GM10248 (cell line): ENCODE measurements at regions not wholly inside any gene's neighbourhood (a gene's known extent, or its start where the extent isn't known, plus 50 kb on each side); places are given as distances from the start of the nearest gene placed in this dataset.

ENCODE experiments used
- CTCF ChIA-PET: fragments of 300-600 bp; sonication (Branson Sonifier 250); formaldehyde crosslinking; extraction: SDS; loops from one replicate; lab custom pipeline; 2021; ENCODE audit warnings: antibody characterized with exemption; lab: Yijun Ruan, JAX
- POLR2A ChIA-PET: fragments of 350-650 bp; sonication (Branson Sonifier 250); formaldehyde crosslinking; extraction: SDS; loops from one replicate; lab custom pipeline; 2020; ENCODE audit warnings: antibody characterized with exemption; lab: Yijun Ruan, JAX
- DNase-seq: peaks from one replicate; pipeline ENCODE4 v3.0.0; 2012; ENCODE audit errors: extremely low spot score
- TF ChIP-seq, protein P1 (sequence below): IDR thresholded peaks from 2 replicates; pipeline ENCODE4 v1.5.1; 2012; ENCODE audit warnings: mild to moderate bottlenecking, low read depth; ENCODE audit errors: extremely low read depth, missing control alignments, control extremely low read depth

DNA sequence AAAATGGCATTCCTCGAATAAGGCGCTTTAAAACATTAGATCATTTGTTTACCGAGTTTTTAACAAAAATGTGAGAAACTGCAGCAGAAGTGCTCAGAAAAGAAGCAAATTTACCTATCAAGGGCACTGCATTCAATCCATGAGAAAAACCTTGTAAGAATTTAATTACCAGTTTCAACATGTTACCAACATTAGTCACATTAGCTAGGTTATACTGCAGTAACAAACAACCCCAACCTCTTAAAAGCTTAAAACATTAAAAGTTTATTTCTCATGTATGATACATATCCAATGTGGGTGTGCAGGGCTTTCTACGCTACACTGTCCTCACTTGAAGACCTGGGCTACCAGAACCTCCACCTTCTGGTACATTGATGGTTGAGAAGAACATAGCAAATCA is 68.1 kb upstream of the CCBE1 start:
- ChIA-PET CTCF (no interaction called here), POLR2A (no interaction called here)
- DNase-seq, result no peak
- TF ChIP-seq, protein P1, sequence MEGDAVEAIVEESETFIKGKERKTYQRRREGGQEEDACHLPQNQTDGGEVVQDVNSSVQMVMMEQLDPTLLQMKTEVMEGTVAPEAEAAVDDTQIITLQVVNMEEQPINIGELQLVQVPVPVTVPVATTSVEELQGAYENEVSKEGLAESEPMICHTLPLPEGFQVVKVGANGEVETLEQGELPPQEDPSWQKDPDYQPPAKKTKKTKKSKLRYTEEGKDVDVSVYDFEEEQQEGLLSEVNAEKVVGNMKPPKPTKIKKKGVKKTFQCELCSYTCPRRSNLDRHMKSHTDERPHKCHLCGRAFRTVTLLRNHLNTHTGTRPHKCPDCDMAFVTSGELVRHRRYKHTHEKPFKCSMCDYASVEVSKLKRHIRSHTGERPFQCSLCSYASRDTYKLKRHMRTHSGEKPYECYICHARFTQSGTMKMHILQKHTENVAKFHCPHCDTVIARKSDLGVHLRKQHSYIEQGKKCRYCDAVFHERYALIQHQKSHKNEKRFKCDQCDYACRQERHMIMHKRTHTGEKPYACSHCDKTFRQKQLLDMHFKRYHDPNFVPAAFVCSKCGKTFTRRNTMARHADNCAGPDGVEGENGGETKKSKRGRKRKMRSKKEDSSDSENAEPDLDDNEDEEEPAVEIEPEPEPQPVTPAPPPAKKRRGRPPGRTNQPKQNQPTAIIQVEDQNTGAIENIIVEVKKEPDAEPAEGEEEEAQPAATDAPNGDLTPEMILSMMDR, result no peak

DNA sequence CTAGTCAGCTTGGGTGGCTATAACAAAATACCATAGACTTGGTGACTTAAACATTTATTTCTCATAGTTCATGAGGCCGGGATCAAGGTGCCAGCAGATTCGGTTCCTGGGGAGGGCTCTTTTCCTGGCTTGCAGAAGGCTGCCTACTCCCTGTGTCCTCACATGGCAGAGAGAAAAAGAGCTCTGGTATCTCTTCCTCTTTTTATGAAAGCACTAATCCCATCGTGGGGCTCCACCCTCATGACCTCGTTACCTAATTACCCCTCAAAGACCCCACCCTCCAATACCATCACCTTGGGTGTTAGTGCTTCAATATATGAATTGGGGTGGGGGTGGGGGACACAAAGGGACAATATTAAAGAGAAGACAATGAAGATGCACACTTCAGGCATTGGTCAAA is 67.1 kb upstream of the CCBE1 start:
- ChIA-PET CTCF (interaction anchor here (1.2 to 1.8 kb wide), 3 partner anchors 9 to 59 kb away, joined by 3 to 4 read pairs (median 4); no protein-coding TSS in a partner anchor), POLR2A (no interaction called here)
- TF ChIP-seq, protein P1, result no peak
- DNase-seq, result no peak

DNA sequence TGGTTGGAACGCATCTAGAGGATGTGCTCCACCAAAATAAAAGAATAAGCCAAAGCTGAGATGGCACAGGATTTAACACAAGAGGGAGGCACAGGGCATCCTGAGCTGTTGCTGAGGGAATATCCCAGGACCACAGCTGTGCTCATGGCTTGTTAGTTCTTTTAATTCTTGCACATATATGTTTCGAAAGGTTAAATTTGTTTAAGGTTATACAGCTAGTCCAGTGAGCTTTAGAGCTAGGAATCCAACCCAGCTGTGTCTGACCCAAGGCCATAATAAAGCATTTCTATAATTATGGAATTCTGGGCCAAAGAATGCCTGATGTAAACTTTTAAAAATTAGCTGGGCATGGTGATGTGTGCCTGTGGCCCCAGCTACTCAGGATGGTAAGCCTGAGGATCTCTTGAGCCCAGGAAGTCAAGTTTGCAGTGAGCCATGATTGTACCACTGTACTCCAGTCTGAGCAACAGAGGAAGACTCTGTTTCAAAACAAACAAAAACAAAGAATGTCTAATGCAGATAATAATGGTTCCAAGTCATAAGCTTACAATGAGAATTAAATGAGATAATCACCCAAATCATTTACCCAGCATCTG is 66.4 kb upstream of the CCBE1 start:
- ChIA-PET POLR2A (no interaction called here), CTCF (interaction anchor here (1.2 to 1.8 kb wide), 3 partner anchors 9 to 60 kb away, joined by 3 to 4 read pairs (median 4); no protein-coding TSS in a partner anchor)
- TF ChIP-seq, protein P1, result no peak
- no peak for DNase-seq

DNA sequence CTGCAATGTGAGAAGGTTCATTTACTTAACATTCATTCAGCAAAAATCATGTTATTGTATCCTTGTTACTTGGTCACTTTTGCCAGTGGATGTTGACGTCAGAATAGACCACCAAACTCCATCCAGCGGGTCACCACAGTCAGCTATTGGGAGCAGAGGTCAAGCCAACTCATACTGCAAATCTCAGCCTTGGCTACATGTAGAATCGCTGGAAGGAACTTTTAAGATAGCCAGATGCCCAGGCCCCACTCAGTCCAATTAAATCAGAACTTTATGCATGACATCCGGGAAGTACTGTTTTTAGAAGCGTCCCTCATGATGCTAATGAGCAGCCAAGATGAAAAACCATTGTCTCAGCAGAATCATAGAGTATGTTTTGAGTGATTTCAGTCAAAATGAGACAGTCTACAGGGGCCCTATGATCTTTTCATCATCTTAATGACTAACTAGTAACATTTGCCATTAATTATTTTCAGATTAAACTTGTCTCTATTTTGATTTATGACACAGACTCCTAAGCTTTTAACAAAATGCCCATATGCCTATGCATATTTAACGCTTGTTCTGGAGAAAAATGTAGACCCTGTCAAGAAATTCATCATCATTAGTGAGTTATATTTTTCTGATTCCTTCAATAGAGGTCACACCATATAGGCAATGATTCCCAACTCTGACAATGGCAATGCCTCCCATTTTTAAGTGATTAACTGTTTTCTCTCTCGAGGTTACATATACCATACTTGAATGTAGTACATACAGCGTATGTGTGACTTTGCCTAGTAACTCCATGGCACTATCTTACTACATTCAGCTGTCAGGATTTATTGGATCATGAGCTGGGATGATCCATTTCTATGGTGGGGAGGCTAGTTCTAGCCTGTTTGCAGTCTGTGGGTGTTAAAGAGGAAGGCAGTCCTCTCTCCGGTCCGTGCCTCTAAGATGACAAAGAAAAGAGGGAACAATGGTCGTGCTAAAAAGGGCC is 63.7 kb upstream of the CCBE1 start:
- POLR2A ChIA-PET, result no interaction called here
- no peak for DNase-seq
- CTCF ChIA-PET, result interaction anchor here (1.0 kb wide), 1 partner anchor 62 kb away, joined by 4 read pairs; no protein-coding TSS in a partner anchor
- TF ChIP-seq, protein P1, result no peak

DNA sequence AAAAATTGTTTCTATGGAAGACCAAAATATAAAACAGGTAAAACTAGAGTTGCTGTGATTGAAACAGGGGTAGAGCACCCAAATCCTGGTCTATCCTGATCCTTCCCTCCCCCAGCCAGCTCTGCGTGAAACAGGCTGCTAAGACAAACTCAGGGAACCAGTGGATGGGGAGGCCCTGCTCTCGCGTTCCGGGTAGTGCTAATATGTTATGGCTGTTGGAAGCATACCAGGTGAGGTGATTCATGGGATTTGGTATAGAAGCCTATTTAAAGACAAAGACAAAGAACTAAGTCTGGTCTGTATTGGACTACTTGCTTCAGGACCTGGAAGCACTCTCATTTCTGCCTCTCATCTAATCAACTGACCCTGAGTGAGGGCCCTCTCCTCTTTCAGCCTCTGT is 63.0 kb upstream of the CCBE1 start:
- DNase-seq, result no peak
- ChIA-PET CTCF (no interaction called here), POLR2A (no interaction called here)
- TF ChIP-seq, protein P1, result no peak

DNA sequence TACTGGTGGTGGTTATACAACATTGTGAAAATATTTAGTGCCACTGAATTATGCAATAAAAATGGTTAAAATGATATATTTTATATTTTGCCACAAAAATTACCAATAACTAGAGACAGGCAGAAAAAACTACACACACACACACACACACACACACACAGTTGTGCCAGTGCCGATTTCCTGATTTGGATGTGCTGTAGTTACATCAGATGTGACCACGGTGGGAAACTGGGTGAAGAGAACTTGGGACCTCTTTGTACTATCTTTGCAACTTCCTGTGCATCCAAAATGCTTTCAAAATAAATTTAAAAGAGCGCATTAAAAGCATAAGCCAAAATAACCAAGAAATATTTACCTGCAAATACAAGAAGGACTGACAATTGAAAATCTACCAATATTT is 61.6 kb upstream of the CCBE1 start:
- ChIA-PET POLR2A (no interaction called here), CTCF (no interaction called here)
- TF ChIP-seq, protein P1, result no peak
- DNase-seq, result no peak
